GM10248 (cell line): ENCODE measurements at regions not wholly inside any gene's neighbourhood (a gene's known extent, or its start where the extent isn't known, plus 50 kb on each side); places are given as distances from the start of the nearest gene placed in this dataset.

ENCODE experiments used
- CTCF ChIA-PET: fragments of 300-600 bp; sonication (Branson Sonifier 250); formaldehyde crosslinking; extraction: SDS; loops from one replicate; lab custom pipeline; 2021; ENCODE audit warnings: antibody characterized with exemption; lab: Yijun Ruan, JAX
- POLR2A ChIA-PET: fragments of 350-650 bp; sonication (Branson Sonifier 250); formaldehyde crosslinking; extraction: SDS; loops from one replicate; lab custom pipeline; 2020; ENCODE audit warnings: antibody characterized with exemption; lab: Yijun Ruan, JAX
- DNase-seq: peaks from one replicate; pipeline ENCODE4 v3.0.0; 2012; ENCODE audit errors: extremely low spot score
- TF ChIP-seq, protein P1 (sequence below): IDR thresholded peaks from 2 replicates; pipeline ENCODE4 v1.5.1; 2012; ENCODE audit warnings: mild to moderate bottlenecking, low read depth; ENCODE audit errors: extremely low read depth, missing control alignments, control extremely low read depth

- TF ChIP-seq, protein P1, sequence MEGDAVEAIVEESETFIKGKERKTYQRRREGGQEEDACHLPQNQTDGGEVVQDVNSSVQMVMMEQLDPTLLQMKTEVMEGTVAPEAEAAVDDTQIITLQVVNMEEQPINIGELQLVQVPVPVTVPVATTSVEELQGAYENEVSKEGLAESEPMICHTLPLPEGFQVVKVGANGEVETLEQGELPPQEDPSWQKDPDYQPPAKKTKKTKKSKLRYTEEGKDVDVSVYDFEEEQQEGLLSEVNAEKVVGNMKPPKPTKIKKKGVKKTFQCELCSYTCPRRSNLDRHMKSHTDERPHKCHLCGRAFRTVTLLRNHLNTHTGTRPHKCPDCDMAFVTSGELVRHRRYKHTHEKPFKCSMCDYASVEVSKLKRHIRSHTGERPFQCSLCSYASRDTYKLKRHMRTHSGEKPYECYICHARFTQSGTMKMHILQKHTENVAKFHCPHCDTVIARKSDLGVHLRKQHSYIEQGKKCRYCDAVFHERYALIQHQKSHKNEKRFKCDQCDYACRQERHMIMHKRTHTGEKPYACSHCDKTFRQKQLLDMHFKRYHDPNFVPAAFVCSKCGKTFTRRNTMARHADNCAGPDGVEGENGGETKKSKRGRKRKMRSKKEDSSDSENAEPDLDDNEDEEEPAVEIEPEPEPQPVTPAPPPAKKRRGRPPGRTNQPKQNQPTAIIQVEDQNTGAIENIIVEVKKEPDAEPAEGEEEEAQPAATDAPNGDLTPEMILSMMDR = no peak
- ChIA-PET POLR2A (no interaction called here), CTCF (no interaction called here)
- DNase-seq = no peak
Observed at GRCh38 chr1:208896768-208897167, 652.6 kb upstream of the PLXNA2 start.

- no peak for DNase-seq
- ChIA-PET POLR2A (no interaction called here), CTCF (no interaction called here)
- TF ChIP-seq, protein P1 = no peak
Observed at GRCh38 chr1:208899438-208899837, 655.3 kb upstream of the PLXNA2 start.

GRCh38 chr1:208903251-208903905 lies 659.2 kb upstream of the PLXNA2 start:
- DNase-seq = no peak
- TF ChIP-seq, protein P1 = no peak
- ChIA-PET CTCF (interaction anchor here (1.0 kb wide), 2 partner anchors 12 to 44 kb away, joined by 3 read pairs; no protein-coding TSS in a partner anchor), POLR2A (no interaction called here)

DNA sequence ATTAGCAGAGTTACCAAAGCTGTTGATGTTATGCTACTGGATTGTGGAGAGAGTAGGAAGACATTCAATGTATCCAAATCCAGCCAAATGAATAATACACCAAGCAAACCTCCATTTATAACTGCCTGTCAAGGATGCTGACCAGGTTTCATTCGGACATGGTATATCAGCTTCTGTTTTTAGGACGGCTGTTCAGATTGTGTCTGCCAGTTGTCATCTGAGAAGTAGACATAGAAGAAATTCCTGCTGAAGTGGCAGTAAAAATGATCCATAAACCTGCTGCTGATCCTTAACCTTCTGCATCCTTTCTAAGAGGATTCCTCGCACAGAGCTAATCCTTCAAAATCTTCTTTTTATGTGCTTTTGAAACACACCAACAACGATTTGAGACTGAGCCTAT lies 663.6 kb upstream of the PLXNA2 start:
- CTCF ChIA-PET = interaction anchor here (1.0 kb wide), 1 partner anchor 10 kb away, joined by 3 read pairs; no protein-coding TSS in a partner anchor
- POLR2A ChIA-PET = no interaction called here

GRCh38 chr1:208909011-208909984 lies 665.1 kb upstream of the PLXNA2 start:
- DNase-seq = no peak
- CTCF ChIA-PET = interaction anchor here (0.6 to 1.3 kb wide), 3 partner anchors 31 to 112 kb away, joined by 3 read pairs; no protein-coding TSS in a partner anchor
- TF ChIP-seq, protein P1 = no peak
- POLR2A ChIA-PET = no interaction called here

More for the DNA sequence above, 663.6 kb upstream of the PLXNA2 start:
- DNase-seq = no peak
- TF ChIP-seq, protein P1 = no peak

- no peak for DNase-seq
- CTCF ChIA-PET = interaction anchor here (0.8 to 1.3 kb wide), 2 partner anchors 31 to 38 kb away, joined by 3 read pairs; no protein-coding TSS in a partner anchor
- POLR2A ChIA-PET = no interaction called here
Observed at GRCh38 chr1:208910161-208910560, 666.0 kb upstream of the PLXNA2 start.

More at GRCh38 chr1:208910161-208910560, 666.0 kb upstream of the PLXNA2 start:
- TF ChIP-seq, protein P1 = no peak
